Gastrocnemius medialis (tissue), 4 donors: ENCODE measurements at regions not wholly inside any gene's neighbourhood (a gene's known extent, or its start where the extent isn't known, plus 50 kb on each side); places are given as distances from the start of the nearest gene placed in this dataset.

ENCODE experiments used
- ATAC-seq, 2 donors: fragments of 150-250 bp; one replicate each; pipeline ENCODE4 v1.9.1; 2016
- DNase-seq, 2 donors: peaks; one replicate each; pipeline ENCODE4 v3.0.0-alpha.2; 2019
- H3K27ac ChIP-seq, 4 donors: fragments of 200-600 bp; sonication (generic); 1 replicate in 1 of 4; 2 replicates in 3 of 4; pipeline ENCODE4 v1.5.1; 2016 to 2018; ENCODE audit warnings: mild to moderate bottlenecking in 2 of 4, moderate library complexity in 1 of 4
- H3K27me3 ChIP-seq, 3 donors: fragments of 200-600 bp; sonication (generic) in 2 of 3; 1 replicate in 1 of 3; 2 replicates in 2 of 3; pipeline versions ENCODE4 v1.5.1 to v1.6.0; 2016 to 2019; ENCODE audit warnings: mild to moderate bottlenecking in 1 of 3, moderate library complexity in 1 of 3
- H3K36me3 ChIP-seq, 2 donors: fragments of 200-600 bp; sonication (generic) in 1 of 2; one replicate each; pipeline ENCODE4 v1.5.1; 2017 to 2018
- H3K4me1 ChIP-seq, 2 donors: fragments of 200-600 bp; sonication (generic) in 1 of 2; one replicate each; pipeline ENCODE4 v1.5.1; 2016 to 2017; ENCODE audit warnings: mild to moderate bottlenecking in 2 of 2
- H3K4me3 ChIP-seq, 4 donors: fragments of 200-600 bp; sonication (generic) in 3 of 4; 1 replicate in 1 of 4; 2 replicates in 3 of 4; pipeline ENCODE4 v1.5.1; 2016 to 2019; ENCODE audit warnings: mild to moderate bottlenecking in 2 of 4
- H3K9me3 ChIP-seq, 3 donors: fragments of 200-600 bp; sonication (generic) in 2 of 3; 1 replicate in 1 of 3; 2 replicates in 2 of 3; pipeline ENCODE4 v1.5.1; 2016 to 2019
- POLR2A ChIP-seq, 2 donors: fragments of 450-650 bp; IDR thresholded peaks; one replicate each; pipeline ENCODE4 v1.6.1; 2017; ENCODE audit warnings: antibody characterized with exemption in 2 of 2, mild to moderate bottlenecking in 2 of 2, moderate library complexity in 2 of 2
- in situ Hi-C, 4 donors: fragments of 200-750 bp; cut with MboI; loops; one replicate each; pipeline versions ENCODE4 v1.15.0 to v1.8.0; 2017; ENCODE audit warnings: low sequenced_read_pairs in 4 of 4
- intact Hi-C: fragments of 100-400 bp; cut with DNase I; formaldehyde crosslinking; loops from one replicate; pipeline ENCODE4 v1.15.1; 2023; ENCODE audit warnings: low total_unique reads
- TF ChIP-seq, protein P1 (sequence below), 5 experiments: fragments of 450-650 bp in 3 of 5; fragments of 200-600 bp in 2 of 5; sonication (generic) in 2 of 5; IDR thresholded peaks in 4 of 5; conservative IDR thresholded peaks in 1 of 5; 1 replicate in 4 of 5; 2 replicates in 1 of 5; pipeline ENCODE4 v1.5.1; 2016 to 2019; ENCODE audit warnings: antibody characterized with exemption in 5 of 5, mild to moderate bottlenecking in 3 of 5, moderate library complexity in 3 of 5

DNA sequence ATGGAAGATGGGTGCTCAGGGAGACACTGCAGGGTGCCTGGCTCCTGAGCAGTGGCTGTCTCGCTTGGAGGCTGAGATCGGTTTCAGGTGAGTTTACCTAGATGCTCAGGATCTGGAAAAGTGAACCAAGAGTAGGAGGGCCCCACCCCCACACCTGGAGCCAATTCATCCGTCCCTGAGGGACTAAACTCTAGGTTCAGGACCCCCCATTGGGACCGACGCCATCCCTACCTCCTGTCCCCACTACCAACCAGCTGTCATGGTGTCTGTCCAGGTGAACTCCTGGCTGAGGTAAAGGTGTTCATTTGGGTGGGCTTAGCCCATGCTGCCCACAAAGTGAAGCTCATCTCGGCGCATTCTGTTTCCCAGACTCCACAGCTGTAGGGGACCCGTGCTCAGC, 174.6 kb upstream of the PLPP4 start:
- DNase-seq = no peak
- in situ Hi-C loops (no loop called here), intact Hi-C loops (no loop called here)
- Histone ChIP-seq H3K36me3 (no peaks in the 10 kb centered on the region), H3K4me3 (no peak overlapping the region), H3K9me3 (no peaks in the 10 kb centered on the region), H3K4me1 (no peaks in the 10 kb centered on the region), H3K27ac (no peak overlapping the region), H3K27me3 (no peaks in the 10 kb centered on the region)
- TF ChIP-seq POLR2A (IDR thresholded peaks at IDR 0.05) = no peak
- TF ChIP-seq, protein P1, sequence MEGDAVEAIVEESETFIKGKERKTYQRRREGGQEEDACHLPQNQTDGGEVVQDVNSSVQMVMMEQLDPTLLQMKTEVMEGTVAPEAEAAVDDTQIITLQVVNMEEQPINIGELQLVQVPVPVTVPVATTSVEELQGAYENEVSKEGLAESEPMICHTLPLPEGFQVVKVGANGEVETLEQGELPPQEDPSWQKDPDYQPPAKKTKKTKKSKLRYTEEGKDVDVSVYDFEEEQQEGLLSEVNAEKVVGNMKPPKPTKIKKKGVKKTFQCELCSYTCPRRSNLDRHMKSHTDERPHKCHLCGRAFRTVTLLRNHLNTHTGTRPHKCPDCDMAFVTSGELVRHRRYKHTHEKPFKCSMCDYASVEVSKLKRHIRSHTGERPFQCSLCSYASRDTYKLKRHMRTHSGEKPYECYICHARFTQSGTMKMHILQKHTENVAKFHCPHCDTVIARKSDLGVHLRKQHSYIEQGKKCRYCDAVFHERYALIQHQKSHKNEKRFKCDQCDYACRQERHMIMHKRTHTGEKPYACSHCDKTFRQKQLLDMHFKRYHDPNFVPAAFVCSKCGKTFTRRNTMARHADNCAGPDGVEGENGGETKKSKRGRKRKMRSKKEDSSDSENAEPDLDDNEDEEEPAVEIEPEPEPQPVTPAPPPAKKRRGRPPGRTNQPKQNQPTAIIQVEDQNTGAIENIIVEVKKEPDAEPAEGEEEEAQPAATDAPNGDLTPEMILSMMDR (IDR thresholded peaks at IDR 0.05 in 4 of 5, conservative IDR thresholded peaks at IDR 0.05 in 1 of 5) = no peak
- no peak for ATAC-seq

DNA sequence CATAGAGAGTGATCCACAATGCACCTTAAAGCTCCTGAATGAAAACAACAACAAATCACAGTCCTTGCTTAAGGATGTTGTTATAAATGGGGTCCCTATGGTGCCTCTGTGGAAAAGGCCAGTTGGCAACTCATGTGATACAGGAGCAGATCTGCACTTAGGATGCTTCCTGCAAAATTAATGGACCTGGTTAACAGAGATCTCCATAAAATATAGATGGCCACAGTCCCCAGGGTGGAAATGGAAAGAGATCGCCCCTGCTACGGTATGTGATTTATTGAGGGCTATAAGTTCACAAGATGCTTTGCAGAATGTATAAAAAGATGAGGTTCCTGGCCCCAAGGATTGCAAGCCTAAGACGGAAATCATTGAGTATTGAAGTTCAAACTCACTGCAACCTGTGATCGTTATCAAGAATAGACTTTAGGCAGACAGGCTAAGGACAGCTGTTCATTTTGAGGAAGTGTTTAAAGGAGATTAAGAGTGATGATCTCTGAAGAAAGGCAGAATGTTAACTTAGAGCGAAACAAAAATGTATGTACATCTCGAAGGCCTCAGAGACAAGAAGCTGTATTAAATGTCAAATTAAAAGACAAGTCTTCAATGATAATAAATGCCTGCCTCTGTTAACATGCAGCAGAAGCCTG, 174.1 kb upstream of the PLPP4 start:
- no peak overlapping the region for H3K27ac ChIP-seq
- H3K27me3 ChIP-seq = no peaks in the 10 kb centered on the region
- H3K4me1 ChIP-seq = no peaks in the 10 kb centered on the region
- no peak for DNase-seq
- no peak for TF ChIP-seq POLR2A (IDR thresholded peaks at IDR 0.05)
- TF ChIP-seq, protein P1 (IDR thresholded peaks at IDR 0.05 in 4 of 5, conservative IDR thresholded peaks at IDR 0.05 in 1 of 5) = no peak
- no peak for ATAC-seq
- intact Hi-C loops = no loop called here
- no peak overlapping the region for H3K4me3 ChIP-seq
- in situ Hi-C loops = no loop called here
- no peaks in the 10 kb centered on the region for H3K9me3 ChIP-seq
- H3K36me3 ChIP-seq = no peaks in the 10 kb centered on the region

DNA sequence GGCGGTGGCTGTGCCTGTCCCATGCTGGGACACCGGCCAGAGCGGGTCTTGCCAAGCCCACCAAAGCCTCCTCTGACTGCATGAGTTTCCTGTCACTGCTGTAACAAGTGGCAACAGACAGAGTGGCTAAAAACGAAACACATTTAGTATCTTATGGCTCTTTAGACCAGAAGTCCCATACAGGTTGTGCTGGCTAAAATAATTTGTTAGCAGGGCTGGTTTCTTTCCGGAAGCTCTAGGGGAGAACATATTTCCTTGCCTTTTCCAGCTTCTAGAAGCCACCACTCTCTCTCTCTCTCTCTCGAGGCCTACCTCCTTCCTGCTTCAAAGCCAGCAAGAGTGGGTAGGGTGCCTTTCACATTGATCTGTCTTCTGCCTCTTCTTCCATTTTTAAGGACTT, 171.6 kb upstream of the PLPP4 start:
- TF ChIP-seq, protein P1 (IDR thresholded peaks at IDR 0.05 in 4 of 5, conservative IDR thresholded peaks at IDR 0.05 in 1 of 5) = no peak
- TF ChIP-seq POLR2A (IDR thresholded peaks at IDR 0.05) = no peak
- no peak for DNase-seq
- Histone ChIP-seq H3K4me1 (no peaks in the 10 kb centered on the region), H3K27me3 (no peaks in the 10 kb centered on the region), H3K9me3 (no peaks in the 10 kb centered on the region), H3K4me3 (no peak overlapping the region), H3K36me3 (no peaks in the 10 kb centered on the region), H3K27ac (no peak overlapping the region)
- intact Hi-C loops (no loop called here), in situ Hi-C loops (no loop called here)
- no peak for ATAC-seq

DNA sequence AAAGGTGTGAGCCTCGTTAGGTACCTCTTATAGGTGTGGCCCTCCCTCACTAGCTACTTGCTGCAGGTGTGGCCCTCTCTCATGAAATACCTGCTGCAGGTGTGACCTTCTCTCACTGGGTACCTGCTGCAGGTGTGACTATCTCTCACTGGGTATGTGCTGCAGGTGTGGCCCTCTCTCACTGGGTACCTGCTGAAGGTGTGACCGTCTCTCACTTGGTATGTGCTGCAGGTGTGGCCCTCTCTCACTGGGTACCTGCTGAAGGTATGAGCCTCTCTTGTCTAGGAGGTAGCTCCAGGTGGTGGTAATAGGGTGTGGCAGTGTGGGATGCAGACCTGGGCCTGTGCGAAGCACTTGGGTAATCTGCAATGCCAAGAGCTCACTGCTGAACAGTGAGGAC, 170.7 kb upstream of the PLPP4 start:
- intact Hi-C loops = no loop called here
- H3K36me3 ChIP-seq = no peaks in the 10 kb centered on the region
- DNase-seq (no peak), ATAC-seq (no peak)
- H3K27me3 ChIP-seq = no peaks in the 10 kb centered on the region
- H3K27ac ChIP-seq = no peak overlapping the region
- no peak overlapping the region for H3K4me3 ChIP-seq
- in situ Hi-C loops = no loop called here
- H3K4me1 ChIP-seq = no peaks in the 10 kb centered on the region
- TF ChIP-seq, protein P1 (IDR thresholded peaks at IDR 0.05 in 4 of 5, conservative IDR thresholded peaks at IDR 0.05 in 1 of 5) = no peak
- no peak for TF ChIP-seq POLR2A (IDR thresholded peaks at IDR 0.05)
- H3K9me3 ChIP-seq = no peaks in the 10 kb centered on the region

DNA sequence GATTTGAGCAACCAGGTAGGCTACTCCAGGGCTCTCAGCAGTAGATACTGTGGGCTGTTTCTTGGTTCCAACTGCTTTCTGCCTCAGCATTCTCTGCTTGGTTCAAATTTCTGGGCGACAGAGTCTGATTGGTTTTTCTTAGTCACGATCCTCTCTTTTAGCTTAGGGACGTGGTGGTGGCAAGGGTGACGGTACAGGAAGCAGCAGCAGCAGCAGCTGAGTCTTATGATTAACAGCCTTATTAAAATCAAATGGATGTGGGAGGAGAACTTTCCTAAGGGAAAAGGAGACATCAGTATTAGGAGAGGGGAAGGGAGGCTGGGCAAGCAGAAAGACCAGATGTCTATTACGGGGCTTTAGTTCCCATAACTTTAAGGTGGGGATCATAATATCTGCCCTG, 156.5 kb upstream of the PLPP4 start:
- no peaks in the 10 kb centered on the region for H3K4me1 ChIP-seq
- H3K27me3 ChIP-seq = no peaks in the 10 kb centered on the region
- ATAC-seq (no peak), DNase-seq (no peak)
- H3K4me3 ChIP-seq = no peak overlapping the region
- TF ChIP-seq POLR2A (IDR thresholded peaks at IDR 0.05) = no peak
- TF ChIP-seq, protein P1 (IDR thresholded peaks at IDR 0.05 in 4 of 5, conservative IDR thresholded peaks at IDR 0.05 in 1 of 5) = no peak
- intact Hi-C loops (no loop called here), in situ Hi-C loops (no loop called here)
- H3K9me3 ChIP-seq = no peaks in the 10 kb centered on the region
- H3K36me3 ChIP-seq = no peaks in the 10 kb centered on the region
- no peak overlapping the region for H3K27ac ChIP-seq
